ENCODE measurements at regions not wholly inside any gene's neighbourhood (a gene's known extent, or its start where the extent isn't known, plus 50 kb on each side); places are given as distances from the start of the nearest gene placed in this dataset.

DNA sequence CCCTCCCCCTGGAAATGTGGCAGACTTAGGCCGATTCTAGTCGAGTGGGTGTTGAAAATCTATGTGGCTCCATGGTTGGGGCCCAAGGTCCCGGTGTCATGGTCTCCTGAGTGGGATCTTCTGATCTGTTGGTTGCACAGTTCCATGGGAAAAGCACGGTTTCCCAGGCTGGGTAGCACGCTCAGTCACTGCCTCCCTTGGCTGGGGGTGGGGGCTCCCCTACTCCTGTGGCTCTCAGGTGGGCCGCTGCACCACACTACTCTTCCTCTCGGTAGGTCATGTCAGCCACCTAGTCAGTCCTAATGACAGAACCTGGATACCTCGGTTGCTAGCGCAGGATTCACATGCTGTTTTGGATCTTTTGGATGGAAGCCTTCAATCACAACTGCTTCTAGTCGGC, 247.0 kb downstream of the SPRY2 start:
- no peak for TF ChIP-seq EZH2 (IDR thresholded peaks at IDR 0.05; ENCODE audit: low read length)
- TF ChIP-seq, protein P1, sequence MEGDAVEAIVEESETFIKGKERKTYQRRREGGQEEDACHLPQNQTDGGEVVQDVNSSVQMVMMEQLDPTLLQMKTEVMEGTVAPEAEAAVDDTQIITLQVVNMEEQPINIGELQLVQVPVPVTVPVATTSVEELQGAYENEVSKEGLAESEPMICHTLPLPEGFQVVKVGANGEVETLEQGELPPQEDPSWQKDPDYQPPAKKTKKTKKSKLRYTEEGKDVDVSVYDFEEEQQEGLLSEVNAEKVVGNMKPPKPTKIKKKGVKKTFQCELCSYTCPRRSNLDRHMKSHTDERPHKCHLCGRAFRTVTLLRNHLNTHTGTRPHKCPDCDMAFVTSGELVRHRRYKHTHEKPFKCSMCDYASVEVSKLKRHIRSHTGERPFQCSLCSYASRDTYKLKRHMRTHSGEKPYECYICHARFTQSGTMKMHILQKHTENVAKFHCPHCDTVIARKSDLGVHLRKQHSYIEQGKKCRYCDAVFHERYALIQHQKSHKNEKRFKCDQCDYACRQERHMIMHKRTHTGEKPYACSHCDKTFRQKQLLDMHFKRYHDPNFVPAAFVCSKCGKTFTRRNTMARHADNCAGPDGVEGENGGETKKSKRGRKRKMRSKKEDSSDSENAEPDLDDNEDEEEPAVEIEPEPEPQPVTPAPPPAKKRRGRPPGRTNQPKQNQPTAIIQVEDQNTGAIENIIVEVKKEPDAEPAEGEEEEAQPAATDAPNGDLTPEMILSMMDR (optimal IDR thresholded peaks at IDR 0.05 in 1 of 3, IDR thresholded peaks at IDR 0.05 in 1 of 3, conservative IDR thresholded peaks at IDR 0.05 in 1 of 3; ENCODE audit: extremely low read depth in 1 of 3, insufficient read depth in 2 of 3, low read length in 3 of 3), result no peak

All from keratinocyte (primary cell).